ENCODE measurements at regions not wholly inside any gene's neighbourhood (a gene's known extent, or its start where the extent isn't known, plus 50 kb on each side); places are given as distances from the start of the nearest gene placed in this dataset.
"Not testable (repeated sequence)": the region's sequence is repeated elsewhere in the genome, so short reads cannot be mapped to it uniquely, and the experiment has no call there.

- no peak for DNase-seq (ENCODE audit: low spot score)
Measured at GRCh38 chrX:93468075-93468474, 205.3 kb downstream of the NAP1L3 start.

GRCh38 chrX:93466383-93466782 is 207.0 kb downstream of the NAP1L3 start:
- DNase-seq (ENCODE audit: low spot score): no peak

DNA sequence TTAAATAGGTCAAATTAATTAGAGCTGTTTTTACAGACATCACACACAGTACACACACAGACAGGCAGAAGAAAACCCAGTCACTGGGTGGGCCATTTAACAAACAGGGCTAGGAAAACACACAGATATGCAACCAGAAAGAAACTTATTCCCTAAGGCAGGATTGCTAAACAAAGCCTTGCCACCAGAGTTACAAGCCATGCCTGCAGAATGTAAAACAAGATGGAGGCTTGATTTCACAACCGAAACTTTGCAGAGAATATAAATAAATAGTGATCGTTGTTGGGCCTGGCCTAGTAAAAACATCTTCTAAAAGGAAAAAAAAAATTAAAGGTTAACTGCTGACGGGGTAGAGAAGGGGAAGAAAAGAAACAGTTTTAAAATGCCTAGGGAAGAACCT is 212.3 kb downstream of the NAP1L3 start:
- DNase-seq (ENCODE audit: low spot score): no peak

GRCh38 chrX:93454509-93454908 is 218.9 kb downstream of the NAP1L3 start:
- DNase-seq (ENCODE audit: low spot score): no peak

GRCh38 chrX:93434721-93435120 is 238.7 kb downstream of the NAP1L3 start:
- DNase-seq (ENCODE audit: low spot score): not testable (repeated sequence)

- no peak for DNase-seq (ENCODE audit: low spot score)
Measured at GRCh38 chrX:93428497-93428896, 244.9 kb downstream of the NAP1L3 start.

- DNase-seq (ENCODE audit: low spot score): peak; percentile 30
Measured at GRCh38 chrX:93422693-93423092, 250.7 kb downstream of the NAP1L3 start.

- DNase-seq (ENCODE audit: low spot score): no peak
Measured at GRCh38 chrX:93420525-93421082, 252.8 kb downstream of the NAP1L3 start.

GRCh38 chrX:93420090-93420489 is 253.3 kb downstream of the NAP1L3 start:
- DNase-seq (ENCODE audit: low spot score): peak; percentile 4

GRCh38 chrX:93419642-93420041 is 253.7 kb downstream of the NAP1L3 start:
- DNase-seq (ENCODE audit: low spot score): no peak

GRCh38 chrX:93404121-93404520 is 269.3 kb downstream of the NAP1L3 start:
- DNase-seq (ENCODE audit: low spot score): no peak

DNA sequence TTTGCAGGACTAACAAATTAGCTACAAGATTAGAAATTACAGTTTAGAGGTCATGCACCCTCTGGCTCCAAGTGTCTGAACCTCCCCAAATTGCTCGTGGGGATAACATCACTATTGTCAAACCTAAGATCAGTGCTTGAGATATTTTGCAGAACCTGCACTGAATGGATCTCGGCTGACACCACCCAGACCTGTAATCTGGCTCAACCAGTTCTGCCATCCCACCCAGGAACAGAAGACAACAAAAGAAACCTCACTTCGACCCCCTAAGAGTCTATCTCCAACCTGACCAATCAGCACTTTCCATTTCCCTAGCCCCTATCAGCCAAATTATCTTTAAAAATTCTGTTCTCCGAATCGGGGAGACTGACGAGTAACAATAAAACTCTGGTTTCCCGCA is 318.7 kb downstream of the NAP1L3 start:
- DNase-seq (ENCODE audit: low spot score): no peak

DNA sequence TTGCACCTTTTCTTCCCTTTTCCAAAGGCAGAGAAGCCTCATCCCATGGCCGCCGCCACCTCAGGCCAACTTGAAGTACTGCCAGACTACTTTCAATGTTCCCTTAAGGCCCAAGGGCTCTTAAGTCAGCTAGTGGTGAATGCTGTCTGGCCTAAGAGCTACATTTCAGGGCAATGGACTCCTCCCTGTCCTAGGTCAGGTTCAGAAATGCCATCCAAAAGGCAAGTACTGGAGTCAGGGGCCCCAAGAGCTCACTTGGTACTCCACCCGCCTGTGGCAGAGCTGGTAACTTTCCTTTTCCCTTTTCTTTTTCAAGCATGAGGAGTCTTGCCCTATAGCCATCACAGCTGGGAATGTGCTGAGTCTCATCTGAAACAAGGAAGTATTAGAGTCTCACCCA is 327.1 kb downstream of the NAP1L3 start:
- no peak for DNase-seq (ENCODE audit: low spot score)

- DNase-seq (ENCODE audit: low spot score): not testable (repeated sequence)
Measured at GRCh38 chrX:93344287-93344686, 329.1 kb downstream of the NAP1L3 start.

- no peak for DNase-seq (ENCODE audit: low spot score)
Measured at GRCh38 chrX:93332329-93332728, 341.0 kb downstream of the NAP1L3 start.

DNA sequence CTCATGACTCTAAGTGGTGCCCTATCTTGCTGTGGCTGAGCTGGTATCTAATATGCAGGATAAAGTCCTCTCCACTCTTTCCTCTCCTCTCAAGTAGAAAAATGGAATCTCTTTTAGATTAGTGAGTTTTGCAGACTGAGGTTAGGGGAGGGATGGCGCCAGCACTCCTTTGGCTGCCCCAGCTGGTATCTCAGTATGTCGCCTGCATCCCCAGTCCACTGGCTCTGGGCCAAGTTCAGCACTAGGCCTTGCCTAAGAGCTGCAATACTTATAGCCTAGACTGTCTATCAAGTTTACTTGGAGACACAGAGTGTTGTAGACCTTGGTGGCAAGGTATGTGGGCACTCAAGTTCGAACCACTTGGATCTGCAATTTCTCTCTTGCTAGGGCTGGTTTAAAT is 351.3 kb downstream of the NAP1L3 start:
- DNase-seq (ENCODE audit: low spot score): no peak

DNA sequence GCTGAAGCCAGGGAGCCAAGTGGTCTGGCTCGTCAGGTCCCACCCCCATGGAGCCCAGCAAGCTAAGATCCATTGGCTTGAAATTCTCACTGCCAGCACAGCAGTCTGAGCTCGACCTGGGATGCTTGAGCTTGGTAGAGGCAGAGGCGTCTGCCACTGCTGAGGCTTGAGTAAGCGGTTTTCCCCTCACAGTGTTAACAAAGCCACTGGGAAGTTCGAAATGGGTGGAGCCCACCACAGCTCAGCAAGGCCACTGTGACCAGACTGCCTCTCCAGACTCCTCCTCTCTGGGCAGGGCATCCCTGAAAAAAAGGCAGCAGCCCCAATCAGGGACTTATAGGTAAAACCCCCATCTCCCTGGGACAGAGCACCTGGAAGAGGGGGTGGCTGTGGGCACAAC is 353.8 kb downstream of the NAP1L3 start:
- DNase-seq (ENCODE audit: low spot score): no peak
